Right lobe of liver (tissue), 4 donors: ENCODE measurements at regions not wholly inside any gene's neighbourhood (a gene's known extent, or its start where the extent isn't known, plus 50 kb on each side); places are given as distances from the start of the nearest gene placed in this dataset.

ENCODE experiments used
- CTCF ChIP-seq, 4 donors: fragments of 200-600 bp in 3 of 4; fragments of 450-650 bp in 1 of 4; IDR thresholded peaks; one replicate each; pipeline versions ENCODE4 v1.5.1 to v1.8.0; 2016 to 2022; ENCODE audit warnings: antibody characterized with exemption in 4 of 4, mild to moderate bottlenecking in 2 of 4
- POLR2A ChIP-seq: fragments of 450-650 bp; IDR thresholded peaks from one replicate; pipeline ENCODE4 v1.6.1; 2017; ENCODE audit warnings: antibody characterized with exemption, mild to moderate bottlenecking
- donor health status: DM: no; HTN: no; CAD: no.
- donor health status: DM: no; HTN: no; CAD: no.
- donor health status: DM: no; HTN: yes; CAD: no.

- TF ChIP-seq CTCF (IDR thresholded peaks at IDR 0.05) = no peak
- no peak for TF ChIP-seq POLR2A
Measured at GRCh38 chrY:8495243-8495642, 842.0 kb upstream of the TSPY4 start.
